GM12878 (cell line): ENCODE measurements at regions not wholly inside any gene's neighbourhood (a gene's known extent, or its start where the extent isn't known, plus 50 kb on each side); places are given as distances from the start of the nearest gene placed in this dataset.

ENCODE experiments used
- CREB1 ChIP-seq: IDR thresholded peaks from 2 replicates; pipeline ENCODE4 v1.6.1; 2012; ENCODE audit warnings: low read depth, mild to moderate bottlenecking, inconsistent platforms
- EZH2 ChIP-seq: IDR thresholded peaks from 2 replicates; pipeline ENCODE4 v1.6.1; 2012; ENCODE audit warnings: low read depth, mild to moderate bottlenecking, control low read depth, inconsistent platforms, low read length, borderline replicate concordance; ENCODE audit not compliant: control insufficient read depth
- POLR2A ChIP-seq: IDR thresholded peaks from 2 replicates; pipeline ENCODE4 v1.6.1; 2011; ENCODE audit warnings: low read depth, mild to moderate bottlenecking, low read length
- POLR2AphosphoS5 ChIP-seq: IDR thresholded peaks from 2 replicates; pipeline ENCODE4 v1.6.1; 2011; ENCODE audit warnings: mild to moderate bottlenecking, low read length, inconsistent platforms
- RFX5 ChIP-seq: IDR thresholded peaks from 2 replicates; pipeline ENCODE4 v1.6.1; 2011; ENCODE audit warnings: low read depth, low read length, improper control_type of control experiment
- TF ChIP-seq, protein P1 (sequence below): fragments of 450-650 bp; IDR thresholded peaks from 2 replicates; pipeline ENCODE4 v1.6.1; 2017; ENCODE audit warnings: mild to moderate bottlenecking
- TF ChIP-seq, protein P2 (sequence below), 3 experiments: IDR thresholded peaks in 2 of 3; conservative IDR thresholded peaks in 1 of 3; 2 replicates each; pipeline ENCODE4 v1.5.1; 2011; ENCODE audit warnings: low read depth in 3 of 3, low read length in 3 of 3, mild to moderate bottlenecking in 3 of 3, control low read depth in 2 of 3, moderate library complexity in 2 of 3, inconsistent platforms in 1 of 3, mixed read lengths in 1 of 3; ENCODE audit not compliant: control insufficient read depth in 2 of 3, insufficient read depth in 1 of 3; ENCODE audit errors: extremely low read depth in 1 of 3
- TF ChIP-seq, protein P3 (sequence below): IDR thresholded peaks from 2 replicates; pipeline ENCODE4 v1.6.1; 2011; ENCODE audit warnings: borderline replicate concordance, low read depth, mild to moderate bottlenecking, moderate library complexity, mixed read lengths, low read length; ENCODE audit not compliant: insufficient read depth; ENCODE audit errors: extremely low read length

DNA sequence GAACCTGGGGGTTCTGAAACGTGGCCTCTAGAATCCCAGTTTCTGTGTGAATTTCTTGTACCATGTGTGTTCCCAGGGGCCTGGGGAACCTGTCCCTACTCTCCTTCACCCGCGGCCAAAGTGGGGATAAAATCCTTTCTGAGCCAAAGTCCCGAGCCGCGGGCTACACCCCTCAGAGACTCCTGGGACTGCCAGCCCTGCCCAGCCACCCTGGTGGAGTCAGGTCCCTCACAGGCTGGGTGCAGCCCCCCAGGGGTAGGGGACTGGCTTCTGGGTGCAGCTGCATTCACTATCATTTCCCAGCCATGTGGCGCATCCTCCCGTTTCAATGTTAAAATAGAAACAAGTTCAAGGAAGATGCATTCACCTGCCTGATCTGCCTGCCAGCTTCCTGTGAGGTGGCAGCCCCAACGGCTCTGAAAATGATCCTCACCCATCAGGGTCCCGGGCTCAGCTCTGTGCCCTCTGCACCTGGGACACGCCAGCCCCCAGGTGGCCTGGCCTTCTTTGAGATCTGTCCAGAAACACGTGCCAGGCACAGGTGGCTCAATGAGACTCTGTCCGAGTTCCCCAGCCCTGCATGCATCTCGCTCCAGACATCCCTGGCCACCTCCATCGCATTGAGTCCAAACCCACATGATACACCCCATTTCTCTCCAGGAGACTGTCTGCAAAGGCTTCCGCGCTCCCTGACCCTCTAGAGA is 338.8 kb downstream of the CTTN start:
- TF ChIP-seq POLR2A (no peak), POLR2AphosphoS5 (no peak), EZH2 (no peak), CREB1 (no peak), RFX5 (no peak)
- TF ChIP-seq, protein P1, sequence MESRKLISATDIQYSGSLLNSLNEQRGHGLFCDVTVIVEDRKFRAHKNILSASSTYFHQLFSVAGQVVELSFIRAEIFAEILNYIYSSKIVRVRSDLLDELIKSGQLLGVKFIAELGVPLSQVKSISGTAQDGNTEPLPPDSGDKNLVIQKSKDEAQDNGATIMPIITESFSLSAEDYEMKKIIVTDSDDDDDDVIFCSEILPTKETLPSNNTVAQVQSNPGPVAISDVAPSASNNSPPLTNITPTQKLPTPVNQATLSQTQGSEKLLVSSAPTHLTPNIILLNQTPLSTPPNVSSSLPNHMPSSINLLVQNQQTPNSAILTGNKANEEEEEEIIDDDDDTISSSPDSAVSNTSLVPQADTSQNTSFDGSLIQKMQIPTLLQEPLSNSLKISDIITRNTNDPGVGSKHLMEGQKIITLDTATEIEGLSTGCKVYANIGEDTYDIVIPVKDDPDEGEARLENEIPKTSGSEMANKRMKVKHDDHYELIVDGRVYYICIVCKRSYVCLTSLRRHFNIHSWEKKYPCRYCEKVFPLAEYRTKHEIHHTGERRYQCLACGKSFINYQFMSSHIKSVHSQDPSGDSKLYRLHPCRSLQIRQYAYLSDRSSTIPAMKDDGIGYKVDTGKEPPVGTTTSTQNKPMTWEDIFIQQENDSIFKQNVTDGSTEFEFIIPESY: no peak
- TF ChIP-seq, protein P2, sequence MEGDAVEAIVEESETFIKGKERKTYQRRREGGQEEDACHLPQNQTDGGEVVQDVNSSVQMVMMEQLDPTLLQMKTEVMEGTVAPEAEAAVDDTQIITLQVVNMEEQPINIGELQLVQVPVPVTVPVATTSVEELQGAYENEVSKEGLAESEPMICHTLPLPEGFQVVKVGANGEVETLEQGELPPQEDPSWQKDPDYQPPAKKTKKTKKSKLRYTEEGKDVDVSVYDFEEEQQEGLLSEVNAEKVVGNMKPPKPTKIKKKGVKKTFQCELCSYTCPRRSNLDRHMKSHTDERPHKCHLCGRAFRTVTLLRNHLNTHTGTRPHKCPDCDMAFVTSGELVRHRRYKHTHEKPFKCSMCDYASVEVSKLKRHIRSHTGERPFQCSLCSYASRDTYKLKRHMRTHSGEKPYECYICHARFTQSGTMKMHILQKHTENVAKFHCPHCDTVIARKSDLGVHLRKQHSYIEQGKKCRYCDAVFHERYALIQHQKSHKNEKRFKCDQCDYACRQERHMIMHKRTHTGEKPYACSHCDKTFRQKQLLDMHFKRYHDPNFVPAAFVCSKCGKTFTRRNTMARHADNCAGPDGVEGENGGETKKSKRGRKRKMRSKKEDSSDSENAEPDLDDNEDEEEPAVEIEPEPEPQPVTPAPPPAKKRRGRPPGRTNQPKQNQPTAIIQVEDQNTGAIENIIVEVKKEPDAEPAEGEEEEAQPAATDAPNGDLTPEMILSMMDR (IDR thresholded peaks at IDR 0.05 in 2 of 3, conservative IDR thresholded peaks at IDR 0.05 in 1 of 3; ENCODE audit: control insufficient read depth in 2 of 3, extremely low read depth in 1 of 3, insufficient read depth in 1 of 3, low read depth in 3 of 3, low read length in 3 of 3): no peak
- TF ChIP-seq, protein P3, sequence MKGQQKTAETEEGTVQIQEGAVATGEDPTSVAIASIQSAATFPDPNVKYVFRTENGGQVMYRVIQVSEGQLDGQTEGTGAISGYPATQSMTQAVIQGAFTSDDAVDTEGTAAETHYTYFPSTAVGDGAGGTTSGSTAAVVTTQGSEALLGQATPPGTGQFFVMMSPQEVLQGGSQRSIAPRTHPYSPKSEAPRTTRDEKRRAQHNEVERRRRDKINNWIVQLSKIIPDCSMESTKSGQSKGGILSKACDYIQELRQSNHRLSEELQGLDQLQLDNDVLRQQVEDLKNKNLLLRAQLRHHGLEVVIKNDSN: no peak
